HG03520 (cell line): ENCODE measurements at regions not wholly inside any gene's neighbourhood (a gene's known extent, or its start where the extent isn't known, plus 50 kb on each side); places are given as distances from the start of the nearest gene placed in this dataset.

ENCODE experiments used
- ATAC-seq: cut with Tn5 transposase; IDR thresholded peaks from one replicate; pipeline ENCODE4 v1.9.1; 2021; ENCODE audit warnings: mild to moderate bottlenecking, moderate library complexity; ENCODE audit not compliant: unreplicated experiment

GRCh38 chr4:30924495-30924894 is 204.3 kb downstream of the PCDH7 start:
- no peak for ATAC-seq

DNA sequence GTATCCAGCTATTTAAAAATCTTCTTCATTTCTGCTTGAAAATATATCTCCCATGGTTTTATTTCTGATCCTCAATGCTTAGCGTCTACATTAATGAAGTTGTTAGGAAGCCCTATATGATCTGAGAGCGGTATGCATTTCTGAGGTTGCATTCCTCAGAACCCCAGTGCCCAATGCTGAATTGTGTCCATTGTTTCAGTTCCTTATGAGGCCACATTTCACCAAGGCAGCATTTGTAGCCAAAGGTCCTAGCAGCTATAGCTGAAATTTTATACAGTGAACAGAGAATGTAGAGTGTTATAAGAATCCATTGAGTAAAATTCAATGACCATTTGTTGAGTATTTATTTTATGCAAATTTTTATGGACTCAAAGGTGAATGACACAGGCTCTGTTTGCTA is 209.5 kb downstream of the PCDH7 start:
- no peak for ATAC-seq

GRCh38 chr4:30930276-30930675 is 210.1 kb downstream of the PCDH7 start:
- no peak for ATAC-seq

GRCh38 chr4:30932581-30932980 is 212.4 kb downstream of the PCDH7 start:
- ATAC-seq = no peak

GRCh38 chr4:30939069-30939468 is 218.9 kb downstream of the PCDH7 start:
- ATAC-seq = no peak

DNA sequence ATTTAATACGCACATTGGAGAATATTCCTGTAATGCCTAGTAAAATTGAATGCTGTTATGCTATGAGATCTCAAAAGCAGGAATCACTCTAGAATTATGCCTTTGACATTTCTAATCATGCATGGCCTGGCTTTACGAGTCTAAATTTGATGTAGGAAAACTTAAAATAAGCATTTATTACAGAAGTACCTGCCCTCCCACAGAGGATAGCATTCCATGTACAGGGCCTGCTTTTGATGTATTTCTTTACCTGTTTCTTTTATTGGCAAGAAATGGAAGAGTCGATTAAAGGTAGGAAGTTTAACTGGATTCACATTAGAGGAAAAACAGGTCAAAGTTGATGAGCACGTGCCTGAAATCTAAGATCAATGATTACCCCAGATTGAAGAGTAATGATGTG is 219.5 kb downstream of the PCDH7 start:
- ATAC-seq = no peak

GRCh38 chr4:30941641-30942040 is 221.5 kb downstream of the PCDH7 start:
- ATAC-seq = no peak

GRCh38 chr4:30943356-30943755 is 223.2 kb downstream of the PCDH7 start:
- ATAC-seq = no peak

DNA sequence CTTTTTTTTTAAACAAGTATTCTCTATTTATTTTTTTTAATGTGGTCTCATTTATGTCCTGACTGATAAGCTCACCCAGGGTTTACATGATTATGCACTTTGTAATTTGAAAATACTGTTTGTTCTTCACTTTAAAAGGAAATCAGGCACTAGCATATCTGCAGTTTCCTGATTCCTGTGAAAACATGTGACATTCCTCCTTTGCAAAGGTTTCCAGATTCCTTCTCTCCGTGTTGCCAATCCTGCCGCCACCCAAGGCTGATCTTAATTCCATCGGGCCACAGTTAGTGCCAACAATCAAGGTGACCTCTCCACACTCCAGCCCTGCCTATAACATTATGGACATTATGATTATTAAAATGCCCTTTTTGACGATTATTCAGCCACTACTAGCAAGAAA is 225.4 kb downstream of the PCDH7 start:
- ATAC-seq = no peak

DNA sequence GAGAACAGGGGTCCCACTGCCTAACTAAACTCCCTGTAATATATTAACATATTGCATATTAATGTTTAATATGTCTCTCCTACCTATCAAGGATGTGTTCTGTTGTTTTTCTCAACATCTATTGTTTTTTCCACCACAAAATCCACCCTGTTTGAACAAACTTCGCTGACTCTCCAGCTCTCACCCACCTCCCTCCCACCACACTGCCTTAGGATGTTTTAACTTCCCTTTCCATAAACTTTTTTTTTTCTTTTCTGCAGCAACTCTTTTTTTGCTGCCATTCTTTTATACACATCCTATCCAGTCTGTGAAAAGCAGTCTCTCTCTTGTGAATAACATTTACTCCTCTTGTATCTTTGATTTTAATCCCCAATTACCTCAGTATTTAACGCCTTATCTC is 226.1 kb downstream of the PCDH7 start:
- ATAC-seq = no peak

DNA sequence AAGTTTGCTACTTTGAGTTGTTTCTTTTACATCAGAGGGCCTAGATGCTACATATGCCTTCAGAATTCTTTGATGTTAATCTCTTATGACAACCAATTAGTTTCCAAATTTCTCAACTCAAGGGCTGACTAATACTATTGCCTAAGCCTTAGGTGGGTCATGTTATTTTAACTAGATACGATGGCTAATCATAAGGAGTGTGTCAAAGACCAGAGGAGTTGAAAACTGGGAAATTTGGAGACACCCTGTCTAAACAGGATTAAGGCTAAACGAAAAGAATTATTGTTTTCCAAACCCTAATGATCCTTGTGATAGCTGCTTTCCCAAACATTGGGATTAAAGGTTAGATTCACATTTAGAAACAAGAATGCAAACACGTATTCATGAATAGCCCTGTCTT is 228.5 kb downstream of the PCDH7 start:
- ATAC-seq = no peak

DNA sequence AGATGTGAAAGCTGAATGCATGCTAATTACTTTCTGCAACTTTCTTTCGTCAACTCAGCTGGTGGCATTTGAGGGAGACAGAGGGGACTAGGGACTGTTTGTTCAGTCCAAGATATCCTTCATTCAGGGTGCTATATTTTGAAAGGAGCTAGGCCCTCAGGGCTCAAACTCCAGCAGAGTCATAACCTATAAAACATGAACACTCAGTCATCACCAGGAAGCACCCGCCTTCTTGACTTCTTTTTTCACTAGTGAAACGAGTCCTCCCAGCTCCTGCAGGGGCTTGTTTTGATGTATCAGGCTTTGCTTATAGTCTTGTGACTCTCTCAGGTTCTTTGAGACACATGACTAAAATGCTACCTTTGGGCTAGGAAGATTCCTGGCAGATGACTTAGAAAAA is 230.6 kb downstream of the PCDH7 start:
- no peak for ATAC-seq

DNA sequence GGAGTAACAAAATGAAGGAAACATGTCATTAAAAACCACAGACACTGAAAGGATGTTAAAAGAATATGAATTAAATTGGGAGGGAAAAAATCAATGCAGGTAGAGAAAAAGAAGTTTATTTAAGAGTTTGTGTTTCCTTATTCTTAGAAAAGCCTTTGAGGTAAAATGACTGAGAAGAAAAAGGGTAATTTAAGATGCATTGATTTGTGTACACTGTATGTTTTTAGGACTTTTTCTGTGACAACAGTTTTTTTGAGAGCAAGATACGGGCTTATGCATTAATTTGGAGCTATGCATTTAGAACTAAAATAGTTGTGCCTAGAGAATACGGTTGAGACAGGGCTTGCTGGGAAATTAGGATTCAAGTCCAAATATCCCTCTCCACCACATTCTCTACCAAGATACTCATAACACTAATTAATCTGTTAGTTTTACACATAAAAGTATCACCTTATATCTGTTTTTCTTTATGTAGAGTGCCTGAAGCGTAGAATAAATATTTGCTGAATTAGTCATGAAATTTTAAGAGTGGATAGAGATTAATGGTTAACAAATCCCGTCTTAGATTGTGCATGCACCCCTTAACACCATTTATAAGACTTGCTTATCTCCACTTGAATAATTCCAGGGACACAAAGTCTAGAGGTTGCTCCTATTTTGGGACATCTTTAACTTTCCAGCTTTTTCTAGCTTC is 232.5 kb downstream of the PCDH7 start:
- ATAC-seq = no peak

DNA sequence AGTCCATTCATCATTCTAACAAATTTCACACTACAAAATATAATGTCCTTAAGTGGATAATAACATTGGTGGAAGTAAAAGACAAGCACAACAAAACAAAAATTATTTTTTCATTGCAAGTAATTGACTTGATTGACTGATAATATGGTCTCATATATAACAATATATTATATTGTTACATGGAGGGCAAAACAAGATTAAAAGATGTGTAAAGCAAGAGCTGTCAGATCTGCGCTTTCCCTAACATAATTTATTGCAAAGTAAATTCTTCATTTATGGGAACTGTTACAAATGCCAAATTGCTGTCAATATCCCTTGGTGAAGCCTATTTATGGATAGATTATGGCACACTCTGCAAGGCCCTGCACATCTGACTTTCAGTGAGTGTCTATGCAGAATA is 233.6 kb downstream of the PCDH7 start:
- no peak for ATAC-seq

GRCh38 chr4:30956916-30957315 is 236.7 kb downstream of the PCDH7 start:
- no peak for ATAC-seq

DNA sequence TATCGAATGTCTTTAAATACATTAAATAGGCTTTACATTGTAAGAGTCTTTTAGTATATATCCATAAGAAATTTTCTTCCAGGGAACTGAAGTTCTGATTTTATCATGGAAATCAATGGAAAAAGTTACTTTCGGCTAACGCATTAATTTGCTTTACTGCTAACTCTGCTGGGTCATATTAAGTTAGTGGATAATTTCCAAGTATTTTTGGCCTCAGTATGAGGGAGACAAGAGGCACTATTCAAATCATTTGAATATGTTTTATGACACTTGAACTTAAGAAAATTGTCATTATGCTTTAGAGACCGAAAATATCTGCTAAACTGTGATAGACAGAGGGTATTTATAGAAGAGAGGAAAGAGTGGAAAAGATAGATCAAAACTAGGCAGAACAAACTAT is 237.5 kb downstream of the PCDH7 start:
- ATAC-seq = no peak

- ATAC-seq = no peak
These were observed 239.8 kb downstream of the PCDH7 start for GRCh38 chr4:30959781-30960485.

DNA sequence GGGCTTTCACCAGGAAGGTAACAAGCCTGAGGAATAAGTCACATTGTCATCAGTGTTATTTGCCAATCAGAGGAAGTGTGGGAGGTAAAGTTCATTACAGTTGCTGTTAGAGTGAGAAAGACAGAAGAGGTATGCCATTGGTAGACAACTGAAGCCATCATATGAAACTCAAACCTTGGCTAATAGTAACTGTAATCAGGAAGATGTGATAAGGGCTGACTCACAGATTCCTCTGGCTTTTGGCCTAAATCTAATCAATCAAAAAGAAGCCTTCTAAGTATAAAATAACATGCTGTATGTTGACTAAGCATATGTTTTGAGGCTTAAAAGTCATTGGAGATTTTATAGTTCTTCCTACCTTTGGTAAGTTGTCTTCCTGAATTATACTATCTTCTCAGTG is 242.8 kb downstream of the PCDH7 start:
- no peak for ATAC-seq

DNA sequence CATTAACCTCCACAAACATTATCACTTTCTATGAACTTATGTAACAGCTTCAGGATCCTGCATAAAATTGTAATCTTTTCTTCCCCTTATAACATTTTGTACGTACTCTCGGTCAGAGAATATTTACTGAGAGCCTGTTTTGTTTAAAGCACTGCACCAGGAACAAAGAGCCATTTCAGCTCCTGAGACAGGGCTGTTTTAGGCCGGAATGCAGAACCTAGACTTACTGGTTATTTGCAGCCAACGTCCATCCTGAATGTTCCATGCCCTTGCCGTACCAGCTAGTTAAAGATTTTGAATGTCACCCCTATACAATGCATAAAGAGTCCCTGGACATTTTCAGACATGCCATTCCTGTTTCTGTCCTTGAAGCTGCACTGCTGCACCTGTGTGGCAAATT is 248.8 kb downstream of the PCDH7 start:
- no peak for ATAC-seq

- no peak for ATAC-seq
These were observed 252.4 kb downstream of the PCDH7 start for GRCh38 chr4:30972542-30972941.

- no peak for ATAC-seq
These were observed 253.8 kb downstream of the PCDH7 start for GRCh38 chr4:30973993-30974392.

GRCh38 chr4:30979402-30979801 is 259.2 kb downstream of the PCDH7 start:
- no peak for ATAC-seq

DNA sequence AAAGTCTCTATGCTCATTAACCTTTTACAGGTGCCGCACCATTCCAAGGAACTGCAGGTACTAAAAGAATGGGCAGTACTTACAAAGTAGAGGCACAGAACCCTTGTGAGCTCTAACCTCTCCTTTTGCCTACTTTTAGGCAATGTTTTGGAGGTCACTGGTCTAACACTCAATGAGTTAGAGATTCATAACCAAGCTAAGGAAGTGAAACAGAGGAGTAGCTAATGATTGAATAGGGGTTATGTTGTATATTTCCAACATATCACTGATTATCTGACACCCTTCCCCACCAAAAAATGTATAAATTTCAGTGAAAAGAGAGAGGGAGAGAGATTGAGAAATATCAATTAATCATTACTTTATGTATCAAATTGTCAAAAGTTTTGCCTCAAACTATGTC is 269.3 kb downstream of the PCDH7 start:
- ATAC-seq = no peak
